ENCODE measurements at regions not wholly inside any gene's neighbourhood (a gene's known extent, or its start where the extent isn't known, plus 50 kb on each side); places are given as distances from the start of the nearest gene placed in this dataset.

GRCh38 chr12:4138051-4138450, 135.5 kb upstream of the CCND2 start:
- TF ChIP-seq CTCF (IDR thresholded peaks at IDR 0.05; ENCODE audit: insufficient read depth, low read length, poor library complexity, severe bottlenecking): no peak
- TF ChIP-seq EZH2phosphoT487 (conservative IDR thresholded peaks at IDR 0.05; ENCODE audit: low read length): no peak
- Histone ChIP-seq H3F3A (ENCODE audit: insufficient read depth) (no peaks in the 10 kb centered on the region), H3K9me3 (ENCODE audit: insufficient read depth, low read length) (no peaks in the 10 kb centered on the region), H3K9ac (ENCODE audit: low read length) (no peak overlapping the region), H3K4me3 (ENCODE audit: insufficient read depth, low read length, poor library complexity, severe bottlenecking) (no peak overlapping the region), H3K27ac (ENCODE audit: low read depth, low read length) (no peak overlapping the region), H4K20me1 (ENCODE audit: low read depth, low read length) (no peaks in the 10 kb centered on the region), H3K27me3 (ENCODE audit: low read length) (no peaks in the 10 kb centered on the region), H3K4me2 (ENCODE audit: low read depth, low read length, poor library complexity, severe bottlenecking) (no peak overlapping the region), H2AFZ (ENCODE audit: low read depth, low read length, severe bottlenecking) (no peak overlapping the region), H3K9me2 (replicated peaks; ENCODE audit: insufficient read depth, low read length) (no peaks in the 10 kb centered on the region), H3K79me2 (ENCODE audit: insufficient read depth, low read length) (no peaks in the 10 kb centered on the region), H3K36me3 (ENCODE audit: low read length) (no peaks in the 10 kb centered on the region)

DNA sequence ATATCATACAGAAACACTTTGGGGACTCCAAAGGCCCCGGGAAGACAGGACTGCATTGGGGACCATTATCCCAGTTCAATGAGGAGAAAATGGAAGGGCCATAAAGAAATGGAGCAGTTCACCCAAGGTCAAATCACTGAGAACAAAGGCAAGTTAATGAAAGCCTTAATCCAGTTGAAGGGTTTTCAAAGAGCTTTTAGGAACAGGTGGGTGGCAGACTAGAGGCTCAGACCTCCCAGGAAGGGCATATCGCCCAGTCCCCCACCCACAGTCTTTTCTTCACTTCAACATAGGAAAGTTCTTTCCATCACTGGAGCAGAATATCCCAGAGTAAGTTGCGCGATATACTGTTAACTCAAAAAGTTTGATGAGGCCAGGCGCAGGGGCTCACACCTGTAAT, 136.1 kb upstream of the CCND2 start:
- H3K4me2 ChIP-seq (ENCODE audit: low read depth, low read length, poor library complexity, severe bottlenecking): no peak overlapping the region
- H3K36me3 ChIP-seq (ENCODE audit: low read length): no peaks in the 10 kb centered on the region
- no peak for TF ChIP-seq EZH2phosphoT487 (conservative IDR thresholded peaks at IDR 0.05; ENCODE audit: low read length)
- no peak for TF ChIP-seq CTCF (IDR thresholded peaks at IDR 0.05; ENCODE audit: insufficient read depth, low read length, poor library complexity, severe bottlenecking)
- no peak overlapping the region for H2AFZ ChIP-seq (ENCODE audit: low read depth, low read length, severe bottlenecking)
- no peaks in the 10 kb centered on the region for H3K9me2 ChIP-seq (replicated peaks; ENCODE audit: insufficient read depth, low read length)
- H3K9ac ChIP-seq (ENCODE audit: low read length): no peak overlapping the region
- H3K27ac ChIP-seq (ENCODE audit: low read depth, low read length): no peak overlapping the region
- no peak overlapping the region for H3K4me3 ChIP-seq (ENCODE audit: insufficient read depth, low read length, poor library complexity, severe bottlenecking)
- no peaks in the 10 kb centered on the region for H4K20me1 ChIP-seq (ENCODE audit: low read depth, low read length)
- H3K79me2 ChIP-seq (ENCODE audit: insufficient read depth, low read length): no peaks in the 10 kb centered on the region
- H3F3A ChIP-seq (ENCODE audit: insufficient read depth): no peaks in the 10 kb centered on the region
- no peaks in the 10 kb centered on the region for H3K27me3 ChIP-seq (ENCODE audit: low read length)
- H3K9me3 ChIP-seq (ENCODE audit: insufficient read depth, low read length): no peaks in the 10 kb centered on the region

DNA sequence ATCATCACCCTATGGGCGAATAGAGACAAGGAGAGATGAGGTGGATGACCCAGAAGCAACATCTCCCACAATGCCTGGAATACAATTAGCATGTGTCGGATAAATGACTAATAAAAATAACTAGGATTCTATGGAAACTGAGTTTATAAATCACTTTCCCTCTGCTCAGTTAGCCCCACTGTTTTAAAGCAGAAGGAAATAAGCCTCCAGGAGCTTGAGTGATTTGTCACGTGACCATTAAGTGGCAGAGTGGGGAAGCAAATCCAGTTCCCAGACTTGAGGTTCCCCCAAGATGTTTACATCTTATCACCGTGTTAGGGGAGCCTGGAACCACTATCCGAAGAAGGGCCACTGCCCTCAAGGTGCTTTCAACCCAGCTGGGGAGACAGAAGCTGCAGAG, 136.5 kb upstream of the CCND2 start:
- H3K9ac ChIP-seq (ENCODE audit: low read length): no peak overlapping the region
- no peak overlapping the region for H3K4me2 ChIP-seq (ENCODE audit: low read depth, low read length, poor library complexity, severe bottlenecking)
- no peaks in the 10 kb centered on the region for H3F3A ChIP-seq (ENCODE audit: insufficient read depth)
- no peak overlapping the region for H3K27ac ChIP-seq (ENCODE audit: low read depth, low read length)
- no peaks in the 10 kb centered on the region for H3K36me3 ChIP-seq (ENCODE audit: low read length)
- no peaks in the 10 kb centered on the region for H3K79me2 ChIP-seq (ENCODE audit: insufficient read depth, low read length)
- H3K27me3 ChIP-seq (ENCODE audit: low read length): no peaks in the 10 kb centered on the region
- no peak overlapping the region for H2AFZ ChIP-seq (ENCODE audit: low read depth, low read length, severe bottlenecking)
- H3K4me3 ChIP-seq (ENCODE audit: insufficient read depth, low read length, poor library complexity, severe bottlenecking): no peak overlapping the region
- H3K9me3 ChIP-seq (ENCODE audit: insufficient read depth, low read length): no peaks in the 10 kb centered on the region
- H3K9me2 ChIP-seq (replicated peaks; ENCODE audit: insufficient read depth, low read length): no peaks in the 10 kb centered on the region
- TF ChIP-seq CTCF (IDR thresholded peaks at IDR 0.05; ENCODE audit: insufficient read depth, low read length, poor library complexity, severe bottlenecking): no peak
- no peaks in the 10 kb centered on the region for H4K20me1 ChIP-seq (ENCODE audit: low read depth, low read length)

Data from SU-DHL-6 (cell line).